HL-60/S4 treated with retinoic acid at 250 ng/mL for 4 days and 3 days (cell line): ENCODE measurements at regions not wholly inside any gene's neighbourhood (a gene's known extent, or its start where the extent isn't known, plus 50 kb on each side); places are given as distances from the start of the nearest gene placed in this dataset.

Experiments used
- in situ Hi-C: fragments of 300-500 bp; cut with MboI; formaldehyde crosslinking; loops from 2 replicates; pipeline ENCODE4 v1.7.0; 2022; ENCODE audit warnings: low sequenced_read_pairs

DNA sequence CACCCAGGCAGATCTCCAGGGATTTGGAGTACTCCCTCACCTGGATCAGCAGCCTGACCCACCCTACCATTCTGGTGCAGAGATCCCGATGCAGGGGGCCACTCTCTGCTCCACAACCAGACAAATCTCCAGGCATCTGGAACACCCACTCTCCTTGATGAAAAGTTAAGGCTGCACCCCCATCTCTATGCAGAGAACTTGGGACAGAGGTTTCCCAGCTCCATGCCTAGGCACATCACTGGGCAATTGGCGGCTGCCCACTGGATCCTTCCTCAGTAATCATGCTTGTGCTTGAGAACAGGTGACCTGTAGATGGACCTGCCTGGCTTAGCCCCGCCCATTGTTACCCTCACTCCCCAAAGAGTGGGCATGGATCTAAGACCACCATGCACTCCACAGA is 624.9 kb downstream of the CBLN2 start:
- in situ Hi-C loops = no loop called here

DNA sequence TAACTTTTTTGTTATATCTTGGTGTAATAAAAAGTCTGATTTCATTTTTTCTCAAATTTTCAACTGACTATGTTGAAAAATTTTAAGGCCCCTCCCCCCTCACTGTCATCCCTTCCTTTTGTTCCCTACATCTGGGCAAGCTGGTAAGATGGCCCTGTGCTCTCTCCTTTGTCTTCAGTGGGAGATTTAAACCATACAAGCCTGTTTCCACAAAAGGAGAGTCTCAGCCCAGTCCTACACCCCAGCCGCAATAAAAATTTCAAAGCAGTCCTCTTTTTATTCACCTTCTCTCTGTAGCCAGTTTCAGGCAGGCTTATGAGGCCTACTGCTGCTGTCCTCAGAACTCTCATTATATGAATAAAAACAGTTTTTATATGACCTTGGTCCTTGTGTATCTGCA is 630.5 kb downstream of the CBLN2 start:
- in situ Hi-C loops = no loop called here

DNA sequence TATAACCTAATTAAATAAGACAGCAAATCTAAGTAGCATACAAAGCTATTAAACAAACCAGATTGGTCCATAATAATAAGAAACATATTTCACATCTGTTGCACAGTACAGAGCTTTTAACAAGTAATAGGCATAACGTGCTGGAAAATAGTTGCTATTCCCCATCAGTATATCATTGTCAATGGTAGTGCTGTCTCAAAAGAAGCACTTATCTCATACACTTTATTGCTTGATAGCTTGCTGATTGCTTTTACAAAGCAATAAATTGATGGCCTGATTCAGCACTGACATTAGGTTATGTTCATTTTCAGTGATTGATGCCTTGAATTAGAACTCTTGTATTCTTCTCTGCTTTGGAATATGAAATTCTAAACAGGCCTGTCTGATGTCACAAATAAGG is 641.7 kb downstream of the CBLN2 start:
- in situ Hi-C loops = no loop called here

DNA sequence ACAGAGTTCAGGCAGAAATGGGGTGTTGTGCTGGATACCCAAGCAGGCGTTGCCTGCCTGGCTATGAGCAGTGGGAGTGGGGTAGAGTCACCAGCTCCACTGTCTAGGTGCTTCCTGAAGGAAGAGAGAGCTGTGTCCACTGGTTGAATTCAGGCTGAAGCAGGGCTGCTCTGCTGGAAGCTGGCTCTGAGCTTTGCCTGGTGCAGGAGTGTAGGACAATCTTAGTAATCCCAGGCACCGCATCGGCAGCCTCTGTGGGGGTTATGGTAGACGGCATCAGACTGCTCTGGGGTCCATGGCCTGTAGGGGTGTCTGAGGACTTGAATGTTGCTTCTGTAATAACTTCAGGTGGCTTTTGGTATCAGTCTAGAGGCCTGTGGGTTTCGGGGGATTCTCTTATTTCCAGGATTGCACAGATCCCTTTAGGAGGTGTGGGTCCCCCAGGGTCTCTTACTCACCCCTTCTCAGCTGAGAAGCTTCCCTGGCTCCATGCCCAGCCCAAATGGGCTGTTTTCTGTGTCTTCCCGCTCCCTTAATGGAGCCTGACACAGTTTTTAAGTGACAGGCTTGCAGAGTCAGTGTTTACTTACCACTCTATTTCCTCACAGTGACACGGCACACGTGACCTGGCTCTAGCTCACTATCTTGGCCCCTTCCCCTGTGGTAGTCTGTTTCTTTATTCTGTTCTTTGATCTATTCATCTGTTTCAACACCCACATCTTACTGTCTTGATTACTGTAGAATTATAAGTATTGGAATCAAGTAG is 644.3 kb downstream of the CBLN2 start:
- in situ Hi-C loops = no loop called here

DNA sequence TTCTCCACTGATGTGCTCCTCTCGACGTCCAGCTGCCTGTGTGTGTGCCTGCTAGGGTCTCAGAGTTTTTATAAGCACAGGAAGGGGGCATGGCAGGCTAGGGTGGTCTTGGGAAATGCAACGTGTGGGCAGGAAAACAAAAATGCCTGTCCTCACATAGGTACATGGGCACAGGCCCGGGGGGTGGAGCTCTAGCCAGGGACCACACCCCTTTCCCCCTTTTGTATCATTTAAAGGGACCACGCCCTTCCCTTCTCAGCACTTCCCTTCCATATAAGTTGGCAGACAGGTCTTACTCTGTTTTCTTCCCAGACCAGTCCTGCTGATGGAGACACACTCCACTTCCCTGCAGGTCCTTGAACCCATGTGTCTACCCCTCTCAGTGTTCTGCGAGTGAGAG is 645.0 kb downstream of the CBLN2 start:
- in situ Hi-C loops = no loop called here

DNA sequence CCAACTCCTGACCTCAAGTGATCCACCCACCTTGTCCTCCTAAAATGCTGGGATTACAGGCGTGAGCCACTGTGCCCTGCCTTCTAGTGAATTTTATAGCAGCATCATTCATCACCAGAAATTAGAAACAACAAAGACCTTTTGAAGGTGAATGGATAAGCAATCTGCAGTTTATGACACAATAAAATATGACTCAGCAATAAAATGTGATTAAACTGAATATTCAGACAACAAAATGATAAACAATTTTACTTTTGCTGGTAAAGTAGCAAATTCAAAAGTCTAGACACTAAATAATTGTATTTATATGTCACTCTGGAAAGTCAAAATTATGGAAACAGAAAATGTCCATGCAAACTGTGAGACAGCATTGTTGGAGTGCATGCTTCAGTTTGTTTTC is 656.6 kb downstream of the CBLN2 start:
- in situ Hi-C loops = no loop called here

DNA sequence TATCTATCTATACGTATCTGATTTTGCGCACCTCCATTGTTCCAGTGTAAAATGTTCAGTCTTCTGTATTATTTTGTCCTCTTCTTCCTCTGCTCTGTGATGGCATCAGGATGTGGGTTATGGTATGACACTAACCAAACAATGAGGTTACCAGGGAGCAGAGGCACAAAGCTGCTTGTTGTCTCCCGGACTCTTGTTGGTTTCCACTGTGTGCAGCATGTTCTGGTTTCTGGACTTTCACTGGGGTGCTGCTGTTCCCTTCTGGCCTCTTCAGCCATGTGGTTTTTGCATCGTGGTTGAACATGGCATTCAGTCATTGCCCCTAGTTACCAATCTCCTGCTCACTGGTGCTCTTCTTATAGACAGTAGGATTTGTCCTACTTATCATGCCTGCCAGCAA is 665.9 kb downstream of the CBLN2 start:
- in situ Hi-C loops = no loop called here

DNA sequence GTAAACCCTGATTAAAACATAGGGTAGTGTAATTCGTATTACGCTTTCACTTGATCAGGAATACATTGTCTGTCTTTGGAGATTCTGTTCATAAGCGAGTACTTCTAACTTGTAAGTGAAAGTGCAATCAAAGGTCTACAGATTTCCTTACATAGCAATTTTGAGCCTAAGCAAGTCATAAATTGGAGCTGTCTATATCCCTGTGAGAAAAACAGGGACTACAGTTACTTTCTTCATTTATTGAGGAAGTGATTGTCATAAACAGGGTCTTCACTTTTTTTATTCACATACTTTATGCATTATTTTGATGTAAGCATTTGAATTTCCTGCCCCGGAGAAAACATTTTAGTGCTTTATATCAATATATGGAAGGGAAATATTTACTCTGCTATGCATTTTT is 670.4 kb downstream of the CBLN2 start:
- in situ Hi-C loops = no loop called here

DNA sequence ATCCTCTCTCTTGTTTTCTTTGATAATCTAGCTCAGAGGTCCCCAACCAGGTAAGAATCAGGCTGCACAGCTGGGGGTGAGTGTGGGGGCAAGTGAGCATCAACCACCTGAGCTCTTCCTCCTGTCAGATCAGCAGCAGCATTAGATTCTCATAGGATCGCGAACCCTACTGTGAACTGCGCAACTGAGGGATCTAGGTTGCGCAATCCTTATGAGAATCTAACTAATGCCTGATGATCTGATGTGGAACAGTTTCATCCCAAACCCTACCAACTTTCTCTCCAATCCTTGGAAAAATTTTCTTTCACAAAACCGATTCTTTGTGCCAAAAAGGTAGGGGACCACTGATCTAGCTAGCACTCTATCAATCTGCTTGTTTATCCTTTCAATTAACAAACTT is 678.3 kb downstream of the CBLN2 start:
- in situ Hi-C loops = no loop called here

DNA sequence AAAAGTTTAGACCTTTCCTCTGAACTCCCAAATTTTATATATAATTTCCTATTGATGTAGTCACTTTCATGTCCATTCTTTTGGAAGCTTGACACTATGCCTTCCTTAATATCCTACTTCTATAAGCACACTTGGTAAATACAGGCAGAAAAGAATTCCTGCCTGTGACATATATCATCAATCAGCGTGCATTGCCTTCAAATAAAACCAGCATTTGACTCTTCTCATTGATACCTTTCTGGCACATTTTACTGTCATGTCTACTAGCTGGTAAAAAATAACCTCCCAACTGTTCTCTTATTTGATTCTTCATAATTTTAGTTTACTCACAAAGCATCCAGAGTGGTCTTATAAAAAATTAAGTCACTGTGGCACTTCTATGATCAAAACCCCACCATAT is 693.5 kb downstream of the CBLN2 start:
- in situ Hi-C loops = no loop called here

DNA sequence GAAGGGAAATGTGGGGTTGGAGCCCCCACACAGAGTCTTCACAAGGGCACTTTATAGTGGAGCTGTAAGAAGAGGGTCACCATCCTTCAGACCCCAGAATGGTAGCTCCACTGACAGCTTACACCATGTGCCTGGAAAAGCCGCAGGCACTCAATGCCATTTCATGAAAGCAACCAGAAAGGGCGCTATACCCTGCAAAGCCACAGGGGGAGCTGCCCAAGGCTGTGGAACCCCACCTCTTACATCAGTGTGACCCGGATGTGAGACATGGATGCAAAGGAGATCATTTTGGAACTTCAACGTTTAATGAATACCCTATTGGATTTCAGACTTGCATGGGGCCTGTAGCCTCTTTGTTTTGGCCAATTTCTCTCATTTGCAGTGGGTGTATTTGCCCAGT is 694.7 kb downstream of the CBLN2 start:
- in situ Hi-C loops = no loop called here

DNA sequence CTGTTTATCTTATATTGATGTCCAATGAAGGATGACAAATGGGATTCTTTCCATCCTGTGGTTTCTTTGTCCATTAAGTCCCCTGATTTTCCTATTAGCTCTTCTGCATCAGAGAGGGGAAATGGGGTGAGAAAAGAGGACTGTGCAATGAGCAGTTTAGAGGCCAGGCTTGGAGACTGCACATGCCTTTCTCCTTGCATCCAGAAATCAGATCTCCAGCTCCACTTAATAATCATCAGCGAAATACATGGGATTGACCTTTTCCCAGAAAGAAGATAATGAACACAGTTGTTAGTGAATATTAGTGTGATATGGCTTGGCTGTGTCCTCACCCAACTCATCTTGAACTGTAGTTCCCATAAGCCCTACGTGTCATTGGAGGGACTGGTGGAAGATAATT is 697.4 kb downstream of the CBLN2 start:
- in situ Hi-C loops = no loop called here

DNA sequence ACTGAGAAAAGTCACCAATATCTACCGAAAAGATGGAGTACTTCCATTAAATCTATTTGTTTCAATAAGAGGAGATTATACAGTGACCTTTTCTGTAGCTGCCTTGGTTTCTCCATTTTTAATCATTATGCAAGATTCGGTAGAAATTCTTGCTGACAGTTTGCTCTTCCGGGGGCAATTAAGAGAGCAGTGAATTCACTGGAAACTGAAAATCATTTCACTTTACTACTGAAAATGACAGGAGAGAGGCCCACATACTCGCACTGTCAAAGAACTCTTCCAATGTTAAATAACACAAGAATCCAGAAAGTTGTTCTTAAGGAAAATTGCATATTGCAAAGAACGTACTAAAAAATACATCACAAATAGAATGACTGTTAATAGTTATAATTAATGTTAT is 699.3 kb downstream of the CBLN2 start:
- in situ Hi-C loops = no loop called here

DNA sequence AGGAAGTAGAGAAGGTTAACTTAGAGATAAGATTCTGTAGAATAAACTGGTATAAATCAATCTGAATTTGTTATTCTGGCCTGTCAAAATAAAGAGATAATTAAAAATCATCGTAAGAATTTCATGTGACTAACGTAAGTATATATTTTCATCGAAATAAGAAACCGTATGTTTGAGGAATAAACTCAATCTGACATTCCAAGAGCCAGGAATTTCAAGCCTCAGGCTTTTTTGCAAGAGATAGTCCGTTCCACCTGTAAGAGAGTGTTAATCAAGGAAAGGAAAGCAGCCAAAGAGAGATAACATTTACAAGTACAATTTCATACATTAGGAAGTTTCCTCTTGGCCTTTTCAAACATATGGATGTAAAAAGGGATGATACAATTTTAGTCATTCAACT is 701.5 kb downstream of the CBLN2 start:
- in situ Hi-C loops = no loop called here

DNA sequence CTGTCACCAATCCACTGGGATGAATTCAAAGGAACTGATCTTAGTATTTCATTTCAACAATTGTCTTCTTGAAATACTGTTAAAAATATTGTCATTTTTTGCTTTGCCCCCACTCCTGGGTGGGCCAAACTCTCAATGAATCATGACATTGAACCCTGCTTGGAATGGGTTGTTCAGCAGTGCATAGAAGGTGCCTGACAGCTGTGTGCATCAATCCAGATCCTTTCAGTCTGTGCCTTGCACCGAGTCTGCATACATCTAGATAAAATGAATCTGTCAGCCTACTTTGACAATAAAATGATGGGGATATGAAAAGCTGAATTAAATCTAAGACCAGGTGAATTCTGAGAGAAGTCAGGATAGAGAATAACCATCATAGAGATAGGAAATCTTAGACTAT is 706.6 kb downstream of the CBLN2 start:
- in situ Hi-C loops = no loop called here

DNA sequence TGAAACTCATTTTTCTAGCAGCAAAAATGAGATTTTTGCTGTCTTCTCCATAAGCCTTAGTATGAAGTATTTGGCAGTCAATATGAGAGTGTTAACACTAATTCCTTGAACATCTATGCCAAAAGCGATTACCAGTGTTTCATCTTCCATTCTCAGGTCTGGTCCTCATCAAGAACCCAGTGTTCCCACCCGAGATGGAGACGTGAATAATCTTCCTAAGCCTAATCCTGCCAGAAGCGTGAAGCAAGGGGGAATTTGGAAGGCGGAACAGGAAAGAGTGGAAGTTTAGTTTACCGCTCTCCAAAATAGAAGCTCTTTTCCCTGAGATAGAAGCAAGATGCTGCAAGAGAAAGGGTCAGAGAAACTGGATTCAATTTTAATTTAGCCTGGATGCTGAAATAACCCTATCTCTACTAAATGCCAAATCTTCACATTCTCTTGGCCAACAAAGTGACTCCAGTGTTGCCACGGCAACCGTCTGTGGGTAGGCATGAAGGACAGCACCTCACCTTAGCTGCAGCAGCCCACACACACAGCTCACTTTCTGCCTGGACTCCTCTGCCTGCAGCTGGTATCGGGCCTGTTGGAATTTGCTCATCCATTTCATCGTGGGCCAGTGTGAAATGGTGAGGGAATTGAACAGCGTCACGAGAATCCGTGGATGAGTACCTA is 711.1 kb downstream of the CBLN2 start:
- in situ Hi-C loops = no loop called here

DNA sequence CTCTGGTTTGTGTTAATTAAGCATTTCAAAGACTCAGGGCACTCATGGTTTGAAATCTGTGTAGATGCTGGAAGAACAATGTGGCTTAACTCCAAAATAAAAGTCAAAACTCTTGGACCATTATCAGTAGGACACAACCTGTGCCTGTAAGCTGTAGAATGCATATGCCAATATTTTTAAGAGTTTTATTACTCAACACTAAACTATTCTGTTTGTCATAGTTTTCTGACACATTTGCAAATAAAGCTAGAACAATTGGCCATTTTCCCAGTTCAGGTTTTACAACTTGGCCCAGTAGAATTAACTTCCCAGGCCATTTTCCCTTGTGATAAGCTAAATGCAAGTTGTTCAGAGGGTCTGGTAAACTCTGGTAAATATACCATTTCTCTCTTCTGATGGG is 713.1 kb downstream of the CBLN2 start:
- in situ Hi-C loops = no loop called here

DNA sequence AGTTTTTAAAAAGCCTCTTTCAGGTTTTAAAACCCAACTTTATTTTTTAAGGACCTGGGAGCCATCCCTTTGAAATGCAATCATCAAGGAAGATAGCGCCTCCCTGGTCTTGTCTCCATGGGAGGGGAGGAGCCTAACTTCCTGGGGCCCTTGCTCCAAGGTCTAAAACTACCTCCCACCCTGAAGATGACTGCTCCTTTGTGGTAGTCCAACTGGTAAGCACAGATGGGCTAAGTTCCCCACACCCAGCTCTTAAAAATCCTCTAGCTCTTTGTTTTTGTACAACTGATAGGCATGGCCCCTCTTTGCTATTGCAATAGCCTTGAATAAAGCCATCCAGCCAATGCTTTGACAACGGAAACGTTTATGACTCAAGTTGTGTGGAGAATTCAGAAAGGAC is 716.8 kb downstream of the CBLN2 start:
- in situ Hi-C loops = no loop called here

DNA sequence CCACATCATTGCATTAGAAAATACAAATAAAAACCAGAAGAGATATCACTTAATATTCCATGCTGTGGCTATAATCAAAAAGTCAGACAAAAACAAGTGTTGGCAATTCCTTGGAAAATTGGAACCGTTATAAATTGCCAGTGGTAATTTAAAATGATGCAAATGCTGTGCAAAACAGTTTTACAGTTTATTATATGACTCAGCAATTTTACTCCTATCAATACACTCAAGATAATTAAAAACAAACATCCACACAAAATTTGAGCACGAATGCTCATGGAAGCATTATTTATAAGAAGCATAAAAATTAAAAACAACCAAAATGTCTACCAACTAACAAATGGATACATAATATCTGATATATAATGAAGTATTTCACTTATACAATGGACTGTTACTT is 728.8 kb downstream of the CBLN2 start:
- in situ Hi-C loops = no loop called here

DNA sequence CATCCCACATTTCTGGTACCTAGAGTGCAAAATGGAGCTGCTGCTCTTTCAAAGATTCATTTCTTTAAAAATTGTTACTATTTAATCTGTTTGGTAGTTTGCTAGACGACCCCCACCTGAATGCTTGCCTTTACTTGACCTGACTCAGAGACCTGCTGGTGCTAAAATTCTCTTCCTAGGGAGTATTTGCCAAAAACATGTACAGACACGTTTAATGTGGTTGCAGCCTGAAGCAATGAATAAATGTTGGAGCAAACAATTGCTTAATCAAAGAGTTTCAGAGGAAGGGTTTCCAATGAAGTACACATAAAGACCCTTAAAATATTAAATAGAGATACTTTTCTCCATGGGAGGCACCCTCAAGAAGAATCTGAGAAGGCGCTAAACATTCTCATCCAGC is 734.4 kb downstream of the CBLN2 start:
- in situ Hi-C loops = no loop called here

DNA sequence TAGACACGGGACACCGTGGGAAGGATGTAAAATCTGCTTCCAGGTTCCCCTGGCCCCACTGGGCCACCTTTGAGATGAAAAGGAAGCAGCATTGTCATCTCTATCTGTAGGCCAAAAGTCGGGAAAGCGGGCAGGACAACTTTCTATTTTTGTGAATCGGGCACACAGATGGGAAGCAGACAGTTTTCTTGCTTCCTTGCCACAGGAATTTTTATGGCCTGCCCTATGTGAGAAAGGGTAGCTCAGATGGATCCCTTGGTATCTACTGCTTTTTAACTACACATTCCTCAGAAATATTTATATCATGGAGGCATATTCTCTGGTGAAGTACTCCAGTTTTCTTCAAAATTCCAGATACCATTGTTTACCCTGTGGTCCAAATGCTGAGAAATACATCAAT is 735.5 kb downstream of the CBLN2 start:
- in situ Hi-C loops = no loop called here

DNA sequence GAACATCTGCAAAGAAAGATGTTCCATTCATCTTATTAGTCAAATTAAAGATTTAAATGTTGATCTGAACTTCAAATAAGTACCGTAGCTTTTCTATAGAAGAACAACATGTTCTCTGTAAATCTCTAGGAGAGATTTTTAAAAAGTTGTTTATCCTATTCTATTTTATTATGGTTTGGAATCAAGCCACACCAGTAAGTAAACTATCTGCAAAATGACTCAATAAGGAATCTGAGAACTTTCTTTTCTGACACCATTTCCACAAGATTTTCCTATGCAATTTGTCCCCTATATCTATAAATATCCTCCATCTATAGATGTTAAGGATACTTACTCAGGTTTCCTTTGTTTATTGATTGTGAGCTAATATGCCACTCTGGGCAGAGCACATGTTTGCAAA is 736.6 kb downstream of the CBLN2 start:
- in situ Hi-C loops = no loop called here
